BE2C (cell line): ENCODE measurements at regions not wholly inside any gene's neighbourhood (a gene's known extent, or its start where the extent isn't known, plus 50 kb on each side); places are given as distances from the start of the nearest gene placed in this dataset.

Experiments
- DNase-seq: peaks from one replicate; pipeline ENCODE4 v3.0.0-alpha.2; 2020
- H3K27me3 ChIP-seq: fragments of 250-450 bp; sonication (Bioruptor Pico); 2 replicates; pipeline ENCODE4 v1.5.1; 2020; ENCODE audit warnings: mild to moderate bottlenecking
- H3K36me3 ChIP-seq: fragments of 250-450 bp; sonication (Bioruptor Pico); 2 replicates; pipeline ENCODE4 v1.5.1; 2020; ENCODE audit warnings: mild to moderate bottlenecking
- H3K4me1 ChIP-seq: fragments of 250-450 bp; sonication (Bioruptor Pico); 2 replicates; pipeline ENCODE4 v1.5.1; 2020
- H3K4me3 ChIP-seq: 2 replicates; pipeline ENCODE4 v1.5.1; 2011; ENCODE audit warnings: low read depth, low read length
- H3K9me3 ChIP-seq: fragments of 250-450 bp; sonication (Bioruptor Pico); 2 replicates; pipeline ENCODE4 v1.5.1; 2020
- CTCF ChIP-seq: IDR thresholded peaks from 2 replicates; pipeline ENCODE4 v1.5.1; 2012; ENCODE audit warnings: mild to moderate bottlenecking, low read depth, low read length

- Histone ChIP-seq H3K4me1 (no peaks in the 10 kb centered on the region), H3K36me3 (no peaks in the 10 kb centered on the region), H3K4me3 (no peak overlapping the region), H3K27me3 (no peaks in the 10 kb centered on the region), H3K9me3 (no peaks in the 10 kb centered on the region)
- TF ChIP-seq CTCF, result no peak
- DNase-seq, result no peak
These were observed 288.6 kb upstream of the DAB2 start for GRCh38 chr5:39713250-39713916.

- H3K36me3 ChIP-seq, result no peaks in the 10 kb centered on the region
- H3K4me1 ChIP-seq, result no peaks in the 10 kb centered on the region
- no peak for TF ChIP-seq CTCF
- DNase-seq, result no peak
- no peaks in the 10 kb centered on the region for H3K27me3 ChIP-seq
- no peaks in the 10 kb centered on the region for H3K9me3 ChIP-seq
- no peak overlapping the region for H3K4me3 ChIP-seq
These were observed 287.8 kb upstream of the DAB2 start for GRCh38 chr5:39712316-39713249.

- H3K4me3 ChIP-seq, result no peak overlapping the region
- no peaks in the 10 kb centered on the region for H3K9me3 ChIP-seq
- DNase-seq, result no peak
- TF ChIP-seq CTCF, result no peak
- no peaks in the 10 kb centered on the region for H3K27me3 ChIP-seq
- H3K4me1 ChIP-seq, result no peaks in the 10 kb centered on the region
- no peaks in the 10 kb centered on the region for H3K36me3 ChIP-seq
These were observed 287.0 kb upstream of the DAB2 start for GRCh38 chr5:39711821-39712220.

- H3K36me3 ChIP-seq, result no peaks in the 10 kb centered on the region
- H3K4me3 ChIP-seq, result no peak overlapping the region
- no peaks in the 10 kb centered on the region for H3K4me1 ChIP-seq
- H3K9me3 ChIP-seq, result no peaks in the 10 kb centered on the region
- no peak for DNase-seq
- H3K27me3 ChIP-seq, result no peaks in the 10 kb centered on the region
- TF ChIP-seq CTCF, result no peak
These were observed 284.3 kb upstream of the DAB2 start for GRCh38 chr5:39709032-39709431.

GRCh38 chr5:39702928-39703327, 278.1 kb upstream of the DAB2 start:
- Histone ChIP-seq H3K9me3 (no peaks in the 10 kb centered on the region), H3K36me3 (no peaks in the 10 kb centered on the region), H3K4me1 (no peaks in the 10 kb centered on the region), H3K4me3 (no peak overlapping the region), H3K27me3 (no peaks in the 10 kb centered on the region)
- DNase-seq, result no peak
- no peak for TF ChIP-seq CTCF

- DNase-seq, result no peak
- no peaks in the 10 kb centered on the region for H3K27me3 ChIP-seq
- H3K4me1 ChIP-seq, result no peaks in the 10 kb centered on the region
These were observed 275.7 kb upstream of the DAB2 start for GRCh38 chr5:39700523-39700922.

More at GRCh38 chr5:39700523-39700922, 275.7 kb upstream of the DAB2 start:
- H3K9me3 ChIP-seq, result no peaks in the 10 kb centered on the region
- H3K4me3 ChIP-seq, result no peak overlapping the region
- H3K36me3 ChIP-seq, result no peaks in the 10 kb centered on the region
- no peak for TF ChIP-seq CTCF
